ENCODE measurements at regions not wholly inside any gene's neighbourhood (a gene's known extent, or its start where the extent isn't known, plus 50 kb on each side); places are given as distances from the start of the nearest gene placed in this dataset.
A peak's percentile ranks its signal among the peaks of the same experiment; 100 is the strongest.

GRCh38 chr6:43954311-43955131, 172.7 kb downstream of the MRPL14 start (continued):
- TF ChIP-seq AHDC1 (CRISPR knock-in tag; IDR thresholded peaks at IDR 0.05; ENCODE audit: borderline replicate concordance) (peak; percentile 80; the same call in 1 of the 2 replicates), CSRNP2 (CRISPR knock-in tag; conservative IDR thresholded peaks at IDR 0.05; ENCODE audit: low read depth) (no peak), IRF2 (CRISPR knock-in tag; IDR thresholded peaks at IDR 0.05) (peak; percentile 64), MATR3 (CRISPR knock-in tag; IDR thresholded peaks at IDR 0.05) (no peak), GABPB1 (CRISPR knock-in tag; IDR thresholded peaks at IDR 0.05) (0 out of 2 replicates have a peak, but pooled peaks have one; percentile 3), SAFB2 (CRISPR knock-in tag; IDR thresholded peaks at IDR 0.05; ENCODE audit: borderline replicate concordance, low read depth) (0 out of 2 replicates have a peak, but pooled peaks have one; percentile 13), ZSCAN31 (CRISPR knock-in tag; IDR thresholded peaks at IDR 0.05; ENCODE audit: low read depth) (peak; percentile 13; the same call in 1 of the 2 replicates), ZMAT5 (CRISPR knock-in tag; IDR thresholded peaks at IDR 0.05; ENCODE audit: borderline replicate concordance, low read depth) (0 out of 2 replicates have a peak, but pooled peaks have one; percentile 65), GATA4 (IDR thresholded peaks at IDR 0.05; ENCODE audit: borderline replicate concordance, low read depth) (peak; percentile 46; the same call in 1 of the 2 replicates), NCOA5 (CRISPR knock-in tag; IDR thresholded peaks at IDR 0.05) (no peak), NONO (IDR thresholded peaks at IDR 0.05) (no peak), NONO (CRISPR knock-in tag; conservative IDR thresholded peaks at IDR 0.05) (0 out of 2 replicates have a peak, but pooled peaks have one; percentile 41), ZSCAN25 (CRISPR knock-in tag; IDR thresholded peaks at IDR 0.05) (peak; percentile 67), ZNF567 (CRISPR knock-in tag; IDR thresholded peaks at IDR 0.05; ENCODE audit: borderline replicate concordance) (peak; percentile 83; the same call in 1 of the 2 replicates), ZNF879 (CRISPR knock-in tag; IDR thresholded peaks at IDR 0.05) (no peak), GATAD2A (CRISPR knock-in tag; IDR thresholded peaks at IDR 0.05) (0 out of 2 replicates have a peak, but pooled peaks have one; percentile 24)
- TF ChIP-seq, protein P1, sequence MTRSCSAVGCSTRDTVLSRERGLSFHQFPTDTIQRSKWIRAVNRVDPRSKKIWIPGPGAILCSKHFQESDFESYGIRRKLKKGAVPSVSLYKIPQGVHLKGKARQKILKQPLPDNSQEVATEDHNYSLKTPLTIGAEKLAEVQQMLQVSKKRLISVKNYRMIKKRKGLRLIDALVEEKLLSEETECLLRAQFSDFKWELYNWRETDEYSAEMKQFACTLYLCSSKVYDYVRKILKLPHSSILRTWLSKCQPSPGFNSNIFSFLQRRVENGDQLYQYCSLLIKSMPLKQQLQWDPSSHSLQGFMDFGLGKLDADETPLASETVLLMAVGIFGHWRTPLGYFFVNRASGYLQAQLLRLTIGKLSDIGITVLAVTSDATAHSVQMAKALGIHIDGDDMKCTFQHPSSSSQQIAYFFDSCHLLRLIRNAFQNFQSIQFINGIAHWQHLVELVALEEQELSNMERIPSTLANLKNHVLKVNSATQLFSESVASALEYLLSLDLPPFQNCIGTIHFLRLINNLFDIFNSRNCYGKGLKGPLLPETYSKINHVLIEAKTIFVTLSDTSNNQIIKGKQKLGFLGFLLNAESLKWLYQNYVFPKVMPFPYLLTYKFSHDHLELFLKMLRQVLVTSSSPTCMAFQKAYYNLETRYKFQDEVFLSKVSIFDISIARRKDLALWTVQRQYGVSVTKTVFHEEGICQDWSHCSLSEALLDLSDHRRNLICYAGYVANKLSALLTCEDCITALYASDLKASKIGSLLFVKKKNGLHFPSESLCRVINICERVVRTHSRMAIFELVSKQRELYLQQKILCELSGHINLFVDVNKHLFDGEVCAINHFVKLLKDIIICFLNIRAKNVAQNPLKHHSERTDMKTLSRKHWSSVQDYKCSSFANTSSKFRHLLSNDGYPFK (CRISPR knock-in tag; IDR thresholded peaks at IDR 0.05; ENCODE audit: borderline replicate concordance) = peak; percentile 47; the same call in 1 of the 2 replicates
